IMR-90 (cell line): ENCODE measurements at regions not wholly inside any gene's neighbourhood (a gene's known extent, or its start where the extent isn't known, plus 50 kb on each side); places are given as distances from the start of the nearest gene placed in this dataset.

Experiments used
- CTCF ChIP-seq: conservative IDR thresholded peaks from 2 replicates; pipeline ENCODE4 v1.5.1; 2012; ENCODE audit warnings: mild to moderate bottlenecking, low read depth, low read length, improper control_type of control experiment
- ELK1 ChIP-seq: fragments of 150-350 bp; IDR thresholded peaks from 2 replicates; pipeline ENCODE4 v1.6.1; 2016; ENCODE audit warnings: low read depth, mild to moderate bottlenecking, low read length, moderate library complexity, borderline replicate concordance
- MAFK ChIP-seq: IDR thresholded peaks from 2 replicates; pipeline ENCODE4 v1.6.1; 2012; ENCODE audit warnings: low read depth, low read length, improper control_type of control experiment
- MXI1 ChIP-seq: IDR thresholded peaks from 2 replicates; pipeline ENCODE4 v1.6.1; 2012; ENCODE audit warnings: low read depth, mild to moderate bottlenecking, low read length, moderate library complexity, borderline replicate concordance
- POLR2A ChIP-seq: IDR thresholded peaks from 2 replicates; pipeline ENCODE4 v1.6.1; 2012; ENCODE audit warnings: mild to moderate bottlenecking, low read depth, low read length

GRCh38 chr3:40779039-40779438, 254.3 kb downstream of the ZNF621 start:
- TF ChIP-seq CTCF (no peak), MAFK (no peak), POLR2A (no peak), MXI1 (no peak), ELK1 (no peak)
